Activated naive CD8-positive, alpha-beta T cell treated with anti-CD3 and anti-CD28 coated beads, Interleukin-2, amount 10 ng/mL, durations not matched to agents 7 days and 5 days (primary cell): ENCODE measurements at regions not wholly inside any gene's neighbourhood (a gene's known extent, or its start where the extent isn't known, plus 50 kb on each side); places are given as distances from the start of the nearest gene placed in this dataset.

Experiments
- ATAC-seq: fragments of 150-1000 bp; cut with Tn5 transposase; one replicate; pipeline ENCODE4 v1.10.0; 2021; ENCODE audit warnings: low read depth, moderate library complexity
- POLR2A ChIA-PET: fragments of 350-600 bp; sonication (Branson Sonifier 250); formaldehyde crosslinking; loops from one replicate; lab custom pipeline; 2021; ENCODE audit warnings: antibody characterized with exemption; lab: Charles Lee
- DNase-seq: peaks from one replicate; pipeline ENCODE4 v3.0.0; 2021
- H3K27ac Mint-ChIP-seq: one replicate; pipeline ENCODE4 v1.8.0; 2022; ENCODE audit warnings: mild to moderate bottlenecking, mixed read lengths
- H3K27me3 Mint-ChIP-seq: one replicate; pipeline ENCODE4 v1.8.0; 2022; ENCODE audit warnings: mild to moderate bottlenecking, moderate library complexity, mixed read lengths
- H3K36me3 Mint-ChIP-seq: one replicate; pipeline ENCODE4 v1.8.0; 2021; ENCODE audit warnings: mild to moderate bottlenecking, mixed read lengths
- H3K4me1 Mint-ChIP-seq: one replicate; pipeline ENCODE4 v1.8.0; 2021; ENCODE audit warnings: mixed read lengths
- H3K4me3 Mint-ChIP-seq: one replicate; pipeline ENCODE4 v1.8.0; 2022; ENCODE audit warnings: mild to moderate bottlenecking, moderate library complexity, mixed read lengths
- H3K9me3 Mint-ChIP-seq: one replicate; pipeline ENCODE4 v1.8.0; 2021; ENCODE audit warnings: mixed read lengths

GRCh38 chr10:64444564-64444963 lies 923.4 kb downstream of the REEP3 start:
- no peaks in the 10 kb centered on the region for H3K9me3 Mint-ChIP-seq
- H3K27ac Mint-ChIP-seq, result no peak overlapping the region
- POLR2A ChIA-PET, result no interaction called here
- H3K27me3 Mint-ChIP-seq, result no peaks in the 10 kb centered on the region
- no peaks in the 10 kb centered on the region for H3K4me1 Mint-ChIP-seq
- ATAC-seq (no peak), DNase-seq (no peak)
- no peak overlapping the region for H3K4me3 Mint-ChIP-seq
- H3K36me3 Mint-ChIP-seq, result no peaks in the 10 kb centered on the region

GRCh38 chr10:64449603-64450002 lies 928.4 kb downstream of the REEP3 start:
- no peaks in the 10 kb centered on the region for H3K4me1 Mint-ChIP-seq
- no peak overlapping the region for H3K27ac Mint-ChIP-seq
- H3K27me3 Mint-ChIP-seq, result no peaks in the 10 kb centered on the region
- ATAC-seq, result no peak
- no peak overlapping the region for H3K4me3 Mint-ChIP-seq
- no peaks in the 10 kb centered on the region for H3K9me3 Mint-ChIP-seq
- POLR2A ChIA-PET, result no interaction called here
- H3K36me3 Mint-ChIP-seq, result no peaks in the 10 kb centered on the region
- DNase-seq, result no peak

- POLR2A ChIA-PET, result no interaction called here
- no peaks in the 10 kb centered on the region for H3K4me1 Mint-ChIP-seq
- H3K36me3 Mint-ChIP-seq, result no peaks in the 10 kb centered on the region
- no peak overlapping the region for H3K27ac Mint-ChIP-seq
- no peaks in the 10 kb centered on the region for H3K9me3 Mint-ChIP-seq
- H3K27me3 Mint-ChIP-seq, result no peaks in the 10 kb centered on the region
- DNase-seq (no peak), ATAC-seq (no peak)
- H3K4me3 Mint-ChIP-seq, result no peak overlapping the region
Observed at GRCh38 chr10:64450312-64450711, 929.1 kb downstream of the REEP3 start.

- H3K36me3 Mint-ChIP-seq, result no peaks in the 10 kb centered on the region
- H3K4me1 Mint-ChIP-seq, result no peaks in the 10 kb centered on the region
Observed at GRCh38 chr10:64454962-64455361, 933.8 kb downstream of the REEP3 start.

GRCh38 chr10:64458306-64458705 lies 937.1 kb downstream of the REEP3 start:
- DNase-seq, result no peak
- H3K4me1 Mint-ChIP-seq, result no peaks in the 10 kb centered on the region

More at GRCh38 chr10:64454962-64455361, 933.8 kb downstream of the REEP3 start:
- POLR2A ChIA-PET, result no interaction called here
- no peaks in the 10 kb centered on the region for H3K9me3 Mint-ChIP-seq
- H3K4me3 Mint-ChIP-seq, result no peak overlapping the region
- H3K27ac Mint-ChIP-seq, result no peak overlapping the region
- DNase-seq, result no peak
- ATAC-seq, result no peak
- H3K27me3 Mint-ChIP-seq, result no peaks in the 10 kb centered on the region

GRCh38 chr10:64463406-64463805 lies 942.2 kb downstream of the REEP3 start:
- no peak for ATAC-seq

More at GRCh38 chr10:64458306-64458705, 937.1 kb downstream of the REEP3 start:
- no peak for ATAC-seq
- POLR2A ChIA-PET, result no interaction called here
- Mint-ChIP-seq H3K4me3 (no peak overlapping the region), H3K27me3 (no peaks in the 10 kb centered on the region), H3K27ac (no peak overlapping the region), H3K9me3 (no peaks in the 10 kb centered on the region), H3K36me3 (no peaks in the 10 kb centered on the region)

GRCh38 chr10:64465653-64466052 lies 944.5 kb downstream of the REEP3 start:
- no peak overlapping the region for H3K4me3 Mint-ChIP-seq
- no peak overlapping the region for H3K27ac Mint-ChIP-seq
- DNase-seq (no peak), ATAC-seq (no peak)
- POLR2A ChIA-PET, result no interaction called here
- no peaks in the 10 kb centered on the region for H3K27me3 Mint-ChIP-seq
- peaks cover 9% of the 10 kb centered on the region for H3K9me3 Mint-ChIP-seq
- no peaks in the 10 kb centered on the region for H3K36me3 Mint-ChIP-seq
- H3K4me1 Mint-ChIP-seq, result no peaks in the 10 kb centered on the region

More at GRCh38 chr10:64463406-64463805, 942.2 kb downstream of the REEP3 start:
- POLR2A ChIA-PET, result no interaction called here
- H3K4me3 Mint-ChIP-seq, result no peak overlapping the region
- no peak for DNase-seq
- no peak overlapping the region for H3K27ac Mint-ChIP-seq
- H3K4me1 Mint-ChIP-seq, result no peaks in the 10 kb centered on the region
- H3K9me3 Mint-ChIP-seq, result peaks cover 9% of the 10 kb centered on the region
- no peaks in the 10 kb centered on the region for H3K27me3 Mint-ChIP-seq
- H3K36me3 Mint-ChIP-seq, result no peaks in the 10 kb centered on the region

GRCh38 chr10:64468219-64468618 lies 947.0 kb downstream of the REEP3 start:
- Mint-ChIP-seq H3K27ac (no peak overlapping the region), H3K27me3 (no peaks in the 10 kb centered on the region), H3K4me3 (no peak overlapping the region), H3K9me3 (peaks cover 9% of the 10 kb centered on the region), H3K4me1 (no peaks in the 10 kb centered on the region), H3K36me3 (no peaks in the 10 kb centered on the region)
- DNase-seq, result no peak
- POLR2A ChIA-PET, result no interaction called here
- ATAC-seq, result no peak

- DNase-seq (no peak), ATAC-seq (no peak)
- no peaks in the 10 kb centered on the region for H3K36me3 Mint-ChIP-seq
- POLR2A ChIA-PET, result no interaction called here
- H3K4me1 Mint-ChIP-seq, result no peaks in the 10 kb centered on the region
- no peaks in the 10 kb centered on the region for H3K9me3 Mint-ChIP-seq
- no peak overlapping the region for H3K27ac Mint-ChIP-seq
- no peaks in the 10 kb centered on the region for H3K27me3 Mint-ChIP-seq
- no peak overlapping the region for H3K4me3 Mint-ChIP-seq
Observed at GRCh38 chr10:64476506-64476905, 955.3 kb downstream of the REEP3 start.

GRCh38 chr10:64477791-64478190 lies 956.6 kb downstream of the REEP3 start:
- H3K27me3 Mint-ChIP-seq, result no peaks in the 10 kb centered on the region
- no peaks in the 10 kb centered on the region for H3K4me1 Mint-ChIP-seq
- POLR2A ChIA-PET, result no interaction called here
- H3K4me3 Mint-ChIP-seq, result no peak overlapping the region
- H3K27ac Mint-ChIP-seq, result no peak overlapping the region
- ATAC-seq (no peak), DNase-seq (no peak)
- H3K9me3 Mint-ChIP-seq, result no peaks in the 10 kb centered on the region
- H3K36me3 Mint-ChIP-seq, result no peaks in the 10 kb centered on the region

GRCh38 chr10:64484811-64485330 lies 963.7 kb downstream of the REEP3 start:
- Mint-ChIP-seq H3K36me3 (no peaks in the 10 kb centered on the region), H3K27me3 (no peaks in the 10 kb centered on the region), H3K9me3 (peaks cover 3% of the 10 kb centered on the region), H3K27ac (no peak overlapping the region), H3K4me1 (no peaks in the 10 kb centered on the region), H3K4me3 (no peak overlapping the region)
- POLR2A ChIA-PET, result no interaction called here
- ATAC-seq (no peak), DNase-seq (no peak)

GRCh38 chr10:64486149-64486548 lies 964.9 kb downstream of the REEP3 start:
- H3K4me3 Mint-ChIP-seq, result no peak overlapping the region
- H3K27me3 Mint-ChIP-seq, result no peaks in the 10 kb centered on the region
- peaks cover 4% of the 10 kb centered on the region for H3K9me3 Mint-ChIP-seq
- no peak overlapping the region for H3K27ac Mint-ChIP-seq
- no peaks in the 10 kb centered on the region for H3K36me3 Mint-ChIP-seq
- POLR2A ChIA-PET, result no interaction called here
- ATAC-seq (no peak), DNase-seq (no peak)
- no peaks in the 10 kb centered on the region for H3K4me1 Mint-ChIP-seq

- no peak for ATAC-seq
- peaks cover 4% of the 10 kb centered on the region for H3K9me3 Mint-ChIP-seq
- H3K4me3 Mint-ChIP-seq, result no peak overlapping the region
- no peak overlapping the region for H3K27ac Mint-ChIP-seq
- no peaks in the 10 kb centered on the region for H3K36me3 Mint-ChIP-seq
- H3K27me3 Mint-ChIP-seq, result no peaks in the 10 kb centered on the region
- no peak for DNase-seq
- POLR2A ChIA-PET, result no interaction called here
- no peaks in the 10 kb centered on the region for H3K4me1 Mint-ChIP-seq
Observed at GRCh38 chr10:64486901-64487300, 965.7 kb downstream of the REEP3 start.

- Mint-ChIP-seq H3K4me3 (no peak overlapping the region), H3K9me3 (peaks cover 6% of the 10 kb centered on the region), H3K27ac (no peak overlapping the region), H3K36me3 (no peaks in the 10 kb centered on the region), H3K4me1 (no peaks in the 10 kb centered on the region), H3K27me3 (no peaks in the 10 kb centered on the region)
- DNase-seq (no peak), ATAC-seq (no peak)
- POLR2A ChIA-PET, result no interaction called here
Observed at GRCh38 chr10:64494901-64495300, 973.7 kb downstream of the REEP3 start.

GRCh38 chr10:64497306-64497705 lies 976.1 kb downstream of the REEP3 start:
- Mint-ChIP-seq H3K27me3 (no peaks in the 10 kb centered on the region), H3K4me1 (no peaks in the 10 kb centered on the region), H3K36me3 (no peaks in the 10 kb centered on the region), H3K4me3 (no peak overlapping the region), H3K27ac (no peak overlapping the region), H3K9me3 (peaks cover 4% of the 10 kb centered on the region)
- DNase-seq (no peak), ATAC-seq (no peak)
- POLR2A ChIA-PET, result no interaction called here
